ENCODE measurements at regions not wholly inside any gene's neighbourhood (a gene's known extent, or its start where the extent isn't known, plus 50 kb on each side); places are given as distances from the start of the nearest gene placed in this dataset.

DNA sequence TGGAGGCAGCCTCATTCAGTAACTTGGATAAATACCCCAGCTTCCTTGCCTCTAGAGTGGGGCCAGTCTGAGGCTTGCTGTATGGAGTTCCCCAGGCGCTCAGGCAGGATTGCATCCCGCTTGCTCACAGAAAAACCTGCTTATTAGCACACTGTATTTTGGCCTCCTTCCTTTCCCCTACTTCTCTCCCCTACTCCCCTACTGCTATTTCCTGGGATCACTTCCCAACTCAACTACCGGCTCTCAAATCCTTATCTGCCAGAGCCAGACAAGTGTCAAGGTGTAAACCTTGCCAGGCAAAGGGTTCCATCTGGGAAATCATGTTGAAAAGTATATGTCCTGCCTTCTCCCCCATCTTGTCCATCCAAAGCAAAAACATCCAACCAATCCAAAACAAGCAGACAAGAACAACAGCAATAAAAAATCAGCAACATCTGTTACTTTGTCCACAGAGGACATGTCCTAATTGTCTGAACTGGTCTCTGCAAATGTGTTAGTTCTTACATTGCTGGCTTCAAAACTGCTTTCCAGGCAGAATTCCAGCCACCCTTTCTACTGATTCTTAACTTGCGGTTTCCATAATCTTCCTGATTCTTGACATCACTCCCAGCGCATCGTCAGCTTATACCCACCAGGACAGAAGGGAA lies 164.1 kb upstream of the SEMA6A start:
- H3K27me3 Mint-ChIP-seq, result peaks cover 4% of the 10 kb centered on the region
- H3K27ac Mint-ChIP-seq, result no peak overlapping the region
- peaks cover under 1% of the 10 kb centered on the region for H3K9me3 Mint-ChIP-seq
- no peak for DNase-seq
- POLR2A ChIA-PET, result no interaction called here
- ATAC-seq, result no peak
- H3K4me1 Mint-ChIP-seq (ENCODE audit: low read depth), result no peaks in the 10 kb centered on the region
- CTCF ChIA-PET, result no interaction called here
- no peaks in the 10 kb centered on the region for H3K36me3 Mint-ChIP-seq (ENCODE audit: low read depth)
- no peak overlapping the region for H3K4me3 Mint-ChIP-seq
- intact Hi-C loops (cut with micrococcal nuclease), result no loop called here
- TF ChIP-seq CTCF (IDR thresholded peaks at IDR 0.05), result no peak

DNA sequence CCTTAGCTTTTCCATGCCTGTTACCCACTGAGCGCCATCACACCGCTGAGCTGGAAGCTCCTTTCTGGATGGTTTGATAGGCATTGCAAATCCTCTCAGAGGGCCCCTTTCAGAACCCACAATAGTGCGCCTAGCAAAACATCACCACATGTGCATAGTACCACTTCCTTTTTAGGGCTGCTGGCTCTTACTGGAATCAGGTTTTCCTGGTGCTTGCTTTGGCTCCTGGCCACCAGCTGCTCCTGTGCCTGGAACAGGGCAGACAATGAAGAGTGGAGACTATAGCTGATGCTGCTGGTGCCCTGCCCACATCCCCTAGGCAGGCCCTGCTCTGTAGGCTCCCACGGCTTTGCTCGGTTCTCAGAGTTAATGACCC lies 163.6 kb upstream of the SEMA6A start:
- H3K4me1 Mint-ChIP-seq (ENCODE audit: low read depth), result no peaks in the 10 kb centered on the region
- no peak for TF ChIP-seq CTCF (IDR thresholded peaks at IDR 0.05)
- H3K4me3 Mint-ChIP-seq, result no peak overlapping the region
- H3K27ac Mint-ChIP-seq, result no peak overlapping the region
- DNase-seq, result no peak
- ChIA-PET CTCF (no interaction called here), POLR2A (no interaction called here)
- no peaks in the 10 kb centered on the region for H3K9me3 Mint-ChIP-seq
- ATAC-seq, result no peak
- H3K27me3 Mint-ChIP-seq, result peaks cover 4% of the 10 kb centered on the region
- no peaks in the 10 kb centered on the region for H3K36me3 Mint-ChIP-seq (ENCODE audit: low read depth)
- intact Hi-C loops (cut with micrococcal nuclease), result no loop called here

- no peak for TF ChIP-seq CTCF (IDR thresholded peaks at IDR 0.05)
- ATAC-seq (no peak), DNase-seq (no peak)
- Mint-ChIP-seq H3K4me1 (ENCODE audit: low read depth) (no peaks in the 10 kb centered on the region), H3K4me3 (no peak overlapping the region), H3K9me3 (no peaks in the 10 kb centered on the region), H3K27me3 (peaks cover 4% of the 10 kb centered on the region), H3K36me3 (ENCODE audit: low read depth) (no peaks in the 10 kb centered on the region), H3K27ac (no peak overlapping the region)
- intact Hi-C loops (cut with micrococcal nuclease), result no loop called here
- ChIA-PET CTCF (no interaction called here), POLR2A (no interaction called here)
These were observed 162.0 kb upstream of the SEMA6A start for GRCh38 chr5:116736671-116737070.

DNA sequence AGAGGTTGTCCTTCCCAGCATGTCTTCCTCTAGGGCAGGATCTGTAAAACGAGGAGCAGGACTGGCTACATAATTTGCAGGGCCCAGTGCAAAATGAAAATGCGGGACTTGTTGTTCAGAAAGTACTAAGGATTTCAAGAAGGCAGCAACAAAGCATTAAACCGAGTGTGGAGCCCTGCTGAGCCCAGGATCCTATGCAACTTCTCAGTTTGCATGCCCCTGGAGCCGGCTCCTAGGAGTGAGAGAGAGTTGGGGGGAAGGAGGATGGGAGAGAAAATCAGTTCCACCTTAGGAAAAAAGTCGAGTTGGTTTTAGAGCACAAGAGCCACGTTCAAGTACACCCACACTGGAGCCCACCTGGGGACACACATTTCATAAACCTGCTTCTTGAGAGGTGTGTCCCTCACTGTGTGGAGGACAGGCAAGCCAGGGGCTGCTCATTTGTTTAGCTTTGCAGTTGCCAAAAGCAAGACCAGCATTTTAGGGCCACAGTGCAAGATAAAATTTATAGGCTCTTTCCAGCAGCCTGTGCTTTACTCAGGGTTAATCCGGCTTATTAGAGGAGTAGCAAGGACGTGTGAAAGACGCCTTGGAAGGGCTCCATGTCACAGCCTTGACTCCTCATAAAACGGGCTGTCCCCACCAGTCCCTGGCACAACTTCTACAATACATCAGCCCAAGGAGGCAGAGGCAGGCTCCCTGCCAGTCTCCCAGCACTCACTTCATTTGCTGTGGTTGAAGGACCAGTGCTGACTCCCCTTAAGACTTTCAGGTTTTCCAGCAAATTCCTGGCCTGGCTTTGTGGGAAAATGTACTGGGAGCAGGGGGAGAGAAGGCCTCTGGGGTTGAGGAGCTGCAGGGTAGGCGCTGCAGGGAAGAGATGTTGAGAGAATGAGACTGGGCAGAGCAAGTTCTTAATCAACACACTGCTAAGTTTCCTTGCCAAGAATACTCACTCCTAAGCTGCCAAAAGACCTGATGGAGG lies 159.7 kb upstream of the SEMA6A start:
- no peak overlapping the region for H3K27ac Mint-ChIP-seq
- ChIA-PET POLR2A (no interaction called here), CTCF (no interaction called here)
- H3K4me1 Mint-ChIP-seq (ENCODE audit: low read depth), result no peaks in the 10 kb centered on the region
- ATAC-seq (no peak), DNase-seq (no peak)
- H3K4me3 Mint-ChIP-seq, result no peak overlapping the region
- intact Hi-C loops (cut with micrococcal nuclease), result no loop called here
- no peaks in the 10 kb centered on the region for H3K36me3 Mint-ChIP-seq (ENCODE audit: low read depth)
- no peaks in the 10 kb centered on the region for H3K9me3 Mint-ChIP-seq
- no peak for TF ChIP-seq CTCF (IDR thresholded peaks at IDR 0.05)
- H3K27me3 Mint-ChIP-seq, result no peaks in the 10 kb centered on the region

- no peak for ATAC-seq
- DNase-seq, result no peak
- Mint-ChIP-seq H3K4me3 (no peak overlapping the region), H3K36me3 (ENCODE audit: low read depth) (no peaks in the 10 kb centered on the region), H3K27ac (no peak overlapping the region), H3K27me3 (no peaks in the 10 kb centered on the region), H3K9me3 (no peaks in the 10 kb centered on the region), H3K4me1 (ENCODE audit: low read depth) (no peaks in the 10 kb centered on the region)
- no peak for TF ChIP-seq CTCF (IDR thresholded peaks at IDR 0.05)
- ChIA-PET CTCF (no interaction called here), POLR2A (no interaction called here)
- intact Hi-C loops (cut with micrococcal nuclease), result no loop called here
These were observed 158.0 kb upstream of the SEMA6A start for GRCh38 chr5:116732591-116732990.
